ENCODE measurements at regions not wholly inside any gene's neighbourhood (a gene's known extent, or its start where the extent isn't known, plus 50 kb on each side); places are given as distances from the start of the nearest gene placed in this dataset.

- no peak for DNase-seq (ENCODE audit: low read depth in 2 of 2, low spot score in 1 of 2)
Observed at GRCh38 chr12:68449196-68449595, 117.0 kb upstream of the MDM1 start.

- no peak for DNase-seq (ENCODE audit: low read depth in 2 of 2, low spot score in 1 of 2)
Observed at GRCh38 chr12:68450947-68451260, 118.7 kb upstream of the MDM1 start.

- DNase-seq (ENCODE audit: low read depth in 2 of 2, low spot score in 1 of 2) = no peak
Observed at GRCh38 chr12:68451261-68452077, 119.3 kb upstream of the MDM1 start.

- no peak for DNase-seq (ENCODE audit: low read depth in 2 of 2, low spot score in 1 of 2)
Observed at GRCh38 chr12:68452078-68452715, 120.0 kb upstream of the MDM1 start.

- DNase-seq (ENCODE audit: low read depth in 2 of 2, low spot score in 1 of 2) = no peak
Observed at GRCh38 chr12:68453278-68453677, 121.1 kb upstream of the MDM1 start.

GRCh38 chr12:68453876-68454275, 121.7 kb upstream of the MDM1 start:
- DNase-seq (ENCODE audit: low read depth in 2 of 2, low spot score in 1 of 2) = no peak

- no peak for DNase-seq (ENCODE audit: low read depth in 2 of 2, low spot score in 1 of 2)
Observed at GRCh38 chr12:68454892-68455291, 122.7 kb upstream of the MDM1 start.

GRCh38 chr12:68455691-68456345, 123.7 kb upstream of the MDM1 start:
- no peak for DNase-seq (ENCODE audit: low read depth in 2 of 2, low spot score in 1 of 2)

GRCh38 chr12:68458866-68459265, 126.7 kb upstream of the MDM1 start:
- DNase-seq (ENCODE audit: low read depth in 2 of 2, low spot score in 1 of 2) = no peak

- no peak for DNase-seq (ENCODE audit: low read depth in 2 of 2, low spot score in 1 of 2)
Observed at GRCh38 chr12:68460236-68460635, 128.1 kb upstream of the MDM1 start.

- no peak for DNase-seq (ENCODE audit: low read depth in 2 of 2, low spot score in 1 of 2)
Observed at GRCh38 chr12:68461645-68462044, 129.5 kb upstream of the MDM1 start.

GRCh38 chr12:68462803-68463202, 130.6 kb upstream of the MDM1 start:
- no peak for DNase-seq (ENCODE audit: low read depth in 2 of 2, low spot score in 1 of 2)

GRCh38 chr12:68465227-68465626, 133.1 kb upstream of the MDM1 start:
- DNase-seq (ENCODE audit: low read depth in 2 of 2, low spot score in 1 of 2) = no peak

GRCh38 chr12:68467514-68467913, 135.4 kb upstream of the MDM1 start:
- DNase-seq (ENCODE audit: low read depth in 2 of 2, low spot score in 1 of 2) = no peak

- no peak for DNase-seq (ENCODE audit: low read depth in 2 of 2, low spot score in 1 of 2)
Observed at GRCh38 chr12:68468036-68468435, 135.9 kb upstream of the MDM1 start.

GRCh38 chr12:68469113-68469512, 137.0 kb upstream of the MDM1 start:
- DNase-seq (ENCODE audit: low read depth in 2 of 2, low spot score in 1 of 2) = no peak

GRCh38 chr12:68470664-68471328, 138.6 kb upstream of the MDM1 start:
- DNase-seq (ENCODE audit: low read depth in 2 of 2, low spot score in 1 of 2) = no peak

- no peak for DNase-seq (ENCODE audit: low read depth in 2 of 2, low spot score in 1 of 2)
Observed at GRCh38 chr12:68474467-68475204, 136.1 kb upstream of the RAP1B start.

- no peak for DNase-seq (ENCODE audit: low read depth in 2 of 2, low spot score in 1 of 2)
Observed at GRCh38 chr12:68476794-68477193, 133.9 kb upstream of the RAP1B start.

- DNase-seq (ENCODE audit: low read depth in 2 of 2, low spot score in 1 of 2) = no peak
Observed at GRCh38 chr12:68477261-68477772, 133.4 kb upstream of the RAP1B start.

GRCh38 chr12:68477906-68478305, 132.8 kb upstream of the RAP1B start:
- no peak for DNase-seq (ENCODE audit: low read depth in 2 of 2, low spot score in 1 of 2)

All from stimulated activated CD8-positive, alpha-beta memory T cell treated with anti-CD3 and anti-CD28 coated beads, Interleukin-4, amount 100 ng/mL, for 1 hour (primary cell).